ENCODE measurements at regions not wholly inside any gene's neighbourhood (a gene's known extent, or its start where the extent isn't known, plus 50 kb on each side); places are given as distances from the start of the nearest gene placed in this dataset.
"Not testable (repeated sequence)": the region's sequence is repeated elsewhere in the genome, so short reads cannot be mapped to it uniquely, and the experiment has no call there.

DNA sequence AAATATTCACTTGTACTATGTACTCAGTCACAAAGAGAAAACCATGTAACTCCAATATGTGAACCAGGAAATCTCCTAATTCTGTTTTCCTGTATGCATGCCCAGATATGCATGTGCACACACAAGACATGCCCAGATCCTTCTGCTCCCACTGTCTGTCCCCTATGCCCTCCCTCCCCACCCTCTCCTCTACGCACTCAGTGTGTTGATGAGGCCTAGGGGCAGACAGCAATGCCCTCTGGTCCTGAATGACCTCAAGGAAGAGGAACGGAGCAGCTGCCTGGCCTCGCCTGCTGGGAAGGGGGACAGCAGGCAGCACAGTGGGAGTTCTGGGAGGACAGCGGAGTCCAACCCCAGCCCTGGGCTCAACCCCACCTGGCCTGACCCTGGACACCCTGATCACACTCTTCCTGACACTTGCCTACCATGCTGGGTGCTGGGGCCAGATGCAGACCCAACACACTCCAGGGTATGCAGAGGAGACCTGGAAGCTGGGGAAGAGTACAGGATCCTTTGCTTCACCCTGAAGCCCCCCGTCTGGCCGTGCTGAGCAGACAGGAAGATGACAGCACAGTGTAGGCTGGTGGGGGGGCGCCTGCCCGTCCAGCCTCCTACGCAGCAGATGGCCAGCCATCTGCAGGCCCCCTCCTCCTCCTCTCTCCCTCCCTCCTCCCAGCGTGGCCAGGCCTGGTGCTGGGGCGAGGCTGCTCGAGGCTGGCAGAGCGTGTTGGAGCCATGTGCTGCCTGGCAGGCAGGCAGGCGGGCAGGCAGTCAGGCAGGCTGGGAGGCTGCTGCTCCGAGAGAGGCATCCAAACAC lies 106.6 kb upstream of the NCOR2 start:
- H3K9ac ChIP-seq (ENCODE audit: low read length): no peak overlapping the region
- H3K27ac ChIP-seq (ENCODE audit: low read depth, low read length): no peak overlapping the region
- no peaks in the 10 kb centered on the region for H3K27me3 ChIP-seq (ENCODE audit: control insufficient read depth, insufficient read depth, low read length)
- H3K4me1 ChIP-seq (ENCODE audit: control insufficient read depth, insufficient read depth, low read length): peaks cover 19% of the 10 kb centered on the region
- no peak overlapping the region for H3K4me3 ChIP-seq (ENCODE audit: low read length)
- no peaks in the 10 kb centered on the region for H3K36me3 ChIP-seq (ENCODE audit: control insufficient read depth, insufficient read depth, low read length)

DNA sequence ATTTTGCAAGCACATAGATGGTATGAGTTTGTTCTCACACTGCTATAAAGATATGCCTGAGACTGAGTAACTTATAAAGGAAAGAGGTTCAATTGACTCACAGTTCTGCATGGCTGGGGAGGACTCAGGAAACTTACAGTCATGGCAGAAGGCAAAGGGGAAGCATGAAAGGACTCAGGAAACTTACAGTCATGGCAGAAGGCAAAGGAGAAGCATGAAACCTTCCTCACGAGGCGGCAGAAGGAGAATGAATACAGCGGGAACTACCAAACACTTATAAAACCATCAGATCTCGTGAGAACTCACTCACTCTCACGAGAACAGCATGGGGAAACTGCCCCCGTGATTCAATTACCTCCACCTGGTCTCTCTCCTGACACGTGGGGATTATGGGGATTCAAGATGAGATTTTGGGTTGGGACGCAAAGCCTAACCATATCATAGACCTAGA lies 101.9 kb upstream of the NCOR2 start:
- not testable (repeated sequence) for H3K27ac ChIP-seq (ENCODE audit: low read depth, low read length); H3K27me3 ChIP-seq (ENCODE audit: control insufficient read depth, insufficient read depth, low read length); H3K36me3 ChIP-seq (ENCODE audit: control insufficient read depth, insufficient read depth, low read length); H3K4me1 ChIP-seq (ENCODE audit: control insufficient read depth, insufficient read depth, low read length); H3K9ac ChIP-seq (ENCODE audit: low read length); H3K4me3 ChIP-seq (ENCODE audit: low read length)

DNA sequence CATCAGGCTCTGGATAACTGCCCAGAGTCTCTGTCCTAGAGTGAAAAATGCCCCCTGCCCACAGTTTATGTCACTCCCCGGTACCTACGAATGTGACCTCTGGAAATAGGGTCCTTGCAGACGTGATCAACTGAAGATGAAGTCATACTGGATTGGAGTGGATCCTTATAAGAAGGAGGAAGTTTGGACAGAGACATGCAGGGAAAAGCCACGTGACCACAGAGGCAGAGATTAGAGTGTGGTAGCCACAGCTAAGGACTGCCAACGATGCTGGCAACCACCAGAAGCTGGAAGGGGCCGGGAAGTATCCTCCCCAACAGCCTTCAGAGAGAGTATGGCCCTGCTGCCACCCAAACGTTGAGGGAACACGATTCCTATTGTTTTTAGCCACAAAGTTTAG lies 101.2 kb upstream of the NCOR2 start:
- Histone ChIP-seq H3K27ac (ENCODE audit: low read depth, low read length) (no peak overlapping the region), H3K4me1 (ENCODE audit: control insufficient read depth, insufficient read depth, low read length) (no peaks in the 10 kb centered on the region), H3K27me3 (ENCODE audit: control insufficient read depth, insufficient read depth, low read length) (no peaks in the 10 kb centered on the region), H3K36me3 (ENCODE audit: control insufficient read depth, insufficient read depth, low read length) (no peaks in the 10 kb centered on the region), H3K4me3 (ENCODE audit: low read length) (no peak overlapping the region), H3K9ac (ENCODE audit: low read length) (no peak overlapping the region)

DNA sequence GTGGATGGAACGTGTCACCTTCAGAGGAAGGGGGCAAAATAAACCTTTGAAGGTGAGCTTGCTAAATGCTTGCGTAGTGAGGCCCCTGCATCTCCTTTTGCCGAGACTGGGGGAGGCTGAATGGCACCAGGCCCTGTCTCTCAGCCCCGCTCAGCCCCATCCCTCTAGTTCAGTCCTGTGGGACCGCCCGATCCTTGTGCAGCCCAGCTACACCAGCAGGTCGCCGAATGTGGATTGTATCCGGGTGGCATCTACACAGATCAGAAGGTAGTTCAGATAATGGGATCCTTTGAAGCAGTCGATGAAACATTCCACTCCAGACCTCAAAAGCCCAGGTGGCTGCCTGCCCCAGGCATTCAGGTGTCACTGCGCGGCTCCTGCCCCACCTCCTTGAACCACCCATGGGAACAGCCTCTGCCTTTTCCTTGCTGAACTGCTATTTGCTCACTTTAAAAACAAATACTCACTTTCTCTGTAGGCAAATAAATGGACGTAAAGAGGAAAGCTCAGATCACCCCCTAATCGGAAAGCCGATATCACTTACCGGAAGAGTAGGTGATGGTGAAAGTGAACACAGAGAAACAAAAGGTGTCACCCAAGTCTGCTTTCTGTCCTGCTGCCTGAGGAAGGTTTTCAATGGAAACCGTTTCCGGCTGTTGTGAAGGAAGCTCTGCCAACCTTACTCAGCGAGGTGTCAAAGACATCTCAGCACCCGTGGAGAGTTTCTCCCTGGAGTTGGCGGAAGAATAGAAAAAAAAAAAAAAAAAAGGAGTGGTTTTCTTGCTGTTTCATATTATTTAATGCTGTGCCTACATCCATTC lies 100.3 kb upstream of the NCOR2 start:
- Histone ChIP-seq H3K4me1 (ENCODE audit: control insufficient read depth, insufficient read depth, low read length) (no peaks in the 10 kb centered on the region), H3K9ac (ENCODE audit: low read length) (no peak overlapping the region), H3K27ac (ENCODE audit: low read depth, low read length) (no peak overlapping the region), H3K27me3 (ENCODE audit: control insufficient read depth, insufficient read depth, low read length) (no peaks in the 10 kb centered on the region), H3K4me3 (ENCODE audit: low read length) (no peak overlapping the region), H3K36me3 (ENCODE audit: control insufficient read depth, insufficient read depth, low read length) (no peaks in the 10 kb centered on the region)

DNA sequence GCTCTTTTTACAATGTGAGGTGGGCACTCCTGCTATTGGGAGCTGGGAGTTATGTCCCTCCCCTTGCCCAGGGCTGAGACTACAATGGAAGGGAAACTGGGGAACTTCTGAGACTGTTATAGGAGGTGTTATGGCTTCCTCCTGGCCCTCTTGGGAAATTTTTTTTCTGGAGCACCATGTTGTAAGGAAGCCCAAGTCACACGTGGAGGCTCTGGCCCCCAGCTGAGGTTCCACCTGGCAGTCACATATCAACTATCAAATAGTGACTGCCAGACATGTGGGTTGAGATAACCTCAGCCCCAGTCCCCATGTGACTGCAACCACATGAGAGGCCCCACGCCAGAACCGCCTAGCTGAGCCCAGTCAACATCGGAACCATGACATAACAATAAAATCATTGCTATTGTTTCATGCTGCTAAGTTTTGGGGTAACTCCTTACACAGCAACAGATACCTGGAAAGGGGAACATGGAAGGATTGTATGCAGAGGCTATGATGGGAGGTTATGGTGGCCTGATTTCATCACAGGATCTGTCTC lies 99.4 kb upstream of the NCOR2 start:
- H3K9ac ChIP-seq (ENCODE audit: low read length): no peak overlapping the region
- no peaks in the 10 kb centered on the region for H3K36me3 ChIP-seq (ENCODE audit: control insufficient read depth, insufficient read depth, low read length)
- H3K4me3 ChIP-seq (ENCODE audit: low read length): no peak overlapping the region
- H3K27me3 ChIP-seq (ENCODE audit: control insufficient read depth, insufficient read depth, low read length): no peaks in the 10 kb centered on the region
- H3K27ac ChIP-seq (ENCODE audit: low read depth, low read length): no peak overlapping the region
- H3K4me1 ChIP-seq (ENCODE audit: control insufficient read depth, insufficient read depth, low read length): no peaks in the 10 kb centered on the region

DNA sequence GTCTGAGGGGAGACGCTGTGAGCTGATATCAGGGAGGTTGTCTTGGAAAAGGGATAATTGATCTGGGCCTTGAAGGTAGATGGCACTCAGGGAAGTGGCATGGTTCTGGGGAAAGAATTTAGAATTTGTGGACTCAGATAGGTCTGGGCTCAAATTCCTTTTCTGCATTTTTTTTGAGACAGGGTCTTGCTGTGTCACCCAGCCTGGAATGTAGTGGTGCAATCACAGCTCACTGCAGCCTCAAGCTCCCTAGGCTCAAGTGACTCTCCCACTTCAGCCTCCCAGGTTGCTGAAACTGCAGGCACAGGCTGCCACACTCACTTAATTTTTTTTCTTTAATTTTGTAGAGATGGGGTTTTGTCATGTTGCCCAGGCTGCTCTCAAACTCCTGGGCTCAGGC lies 98.1 kb upstream of the NCOR2 start:
- Histone ChIP-seq H3K27ac (ENCODE audit: low read depth, low read length) (no peak overlapping the region), H3K4me3 (ENCODE audit: low read length) (no peak overlapping the region), H3K36me3 (ENCODE audit: control insufficient read depth, insufficient read depth, low read length) (no peaks in the 10 kb centered on the region)

DNA sequence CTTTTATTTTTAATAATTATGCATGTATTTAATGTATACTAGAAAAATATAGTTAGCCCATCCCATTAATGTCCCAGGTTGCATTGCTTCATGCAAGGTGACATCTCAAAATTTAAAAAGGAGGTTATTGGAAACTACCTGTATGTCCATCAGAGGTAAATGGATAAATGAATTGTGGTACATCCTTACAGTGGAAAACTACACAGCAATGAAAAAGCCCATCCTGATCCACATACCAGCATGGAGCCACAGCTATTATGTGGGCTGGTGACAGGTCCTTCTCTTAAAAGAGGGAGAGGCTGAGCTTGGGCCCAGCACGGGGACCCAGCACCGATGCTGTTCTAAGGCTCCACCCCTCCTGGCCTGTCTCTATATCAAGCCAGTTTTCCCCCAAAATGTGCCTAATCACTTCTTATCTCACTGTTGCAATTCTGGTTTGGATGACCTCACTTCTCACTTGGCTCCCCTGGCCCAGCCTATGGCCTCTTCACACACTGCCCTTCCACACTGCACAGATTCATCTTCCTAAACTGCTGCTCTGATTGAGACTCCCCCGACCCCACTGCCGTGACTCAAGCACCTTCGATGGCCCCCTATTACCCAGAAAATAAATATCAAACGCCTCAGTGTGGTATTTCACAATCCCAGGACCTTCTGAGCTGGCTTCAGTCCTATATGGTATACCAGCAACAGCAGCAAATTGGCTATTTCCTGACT lies 97.1 kb upstream of the NCOR2 start:
- Histone ChIP-seq H3K36me3 (ENCODE audit: control insufficient read depth, insufficient read depth, low read length) (no peaks in the 10 kb centered on the region), H3K27me3 (ENCODE audit: control insufficient read depth, insufficient read depth, low read length) (no peaks in the 10 kb centered on the region), H3K27ac (ENCODE audit: low read depth, low read length) (no peak overlapping the region), H3K4me1 (ENCODE audit: control insufficient read depth, insufficient read depth, low read length) (no peaks in the 10 kb centered on the region), H3K4me3 (ENCODE audit: low read length) (no peak overlapping the region), H3K9ac (ENCODE audit: low read length) (no peak overlapping the region)

More for the DNA sequence above, 98.1 kb upstream of the NCOR2 start:
- no peaks in the 10 kb centered on the region for H3K4me1 ChIP-seq (ENCODE audit: control insufficient read depth, insufficient read depth, low read length)
- no peak overlapping the region for H3K9ac ChIP-seq (ENCODE audit: low read length)
- H3K27me3 ChIP-seq (ENCODE audit: control insufficient read depth, insufficient read depth, low read length): no peaks in the 10 kb centered on the region

DNA sequence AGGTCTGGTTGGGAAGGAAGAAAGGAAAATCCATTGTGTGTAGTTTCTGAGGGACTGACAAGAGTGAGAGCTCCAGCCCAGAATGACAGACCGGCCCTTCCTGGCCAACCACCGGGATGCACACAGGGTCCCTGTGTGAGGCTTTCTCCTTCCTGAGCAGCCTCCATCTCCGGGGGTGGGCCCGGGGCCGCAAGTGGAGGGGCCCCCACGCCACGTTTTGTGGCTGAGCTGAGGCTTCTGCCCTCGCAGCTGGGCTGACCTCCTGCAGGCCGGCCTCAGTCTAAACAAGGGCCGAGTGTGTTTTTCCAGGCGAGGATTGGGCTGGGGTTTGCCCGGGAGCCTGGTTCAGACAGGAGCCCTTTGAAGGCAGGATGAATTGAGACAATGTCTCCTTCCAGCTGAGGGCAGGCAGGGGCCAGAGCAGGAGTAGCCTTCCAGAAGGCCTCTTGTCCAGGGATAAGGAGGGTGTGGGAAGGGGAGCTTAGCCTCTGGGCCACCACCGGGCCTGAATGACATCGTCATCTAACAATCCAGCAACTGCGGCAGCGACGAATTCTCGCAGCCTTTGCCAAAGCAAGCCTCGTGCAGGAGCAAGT lies 96.5 kb upstream of the NCOR2 start:
- no peaks in the 10 kb centered on the region for H3K4me1 ChIP-seq (ENCODE audit: control insufficient read depth, insufficient read depth, low read length)

DNA sequence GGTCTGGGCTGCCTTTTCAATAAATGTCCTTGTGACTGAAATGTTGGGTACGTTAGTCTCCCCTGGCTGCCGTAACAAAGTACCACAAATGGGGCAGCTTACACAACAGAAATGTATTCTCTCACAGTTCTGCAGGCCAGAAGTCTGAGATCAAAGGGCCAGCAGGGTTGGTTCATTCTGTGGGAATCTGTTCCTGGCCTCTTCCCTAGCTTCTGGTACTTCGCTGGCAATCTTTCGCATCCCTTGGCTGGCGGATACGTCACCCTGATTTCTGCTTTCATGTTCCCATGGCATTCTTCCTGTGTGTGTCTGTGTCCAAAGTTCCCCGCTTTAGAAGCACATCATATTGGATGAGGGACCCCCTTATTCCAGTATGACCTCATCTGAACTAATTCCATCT lies 95.8 kb upstream of the NCOR2 start:
- Histone ChIP-seq H3K4me3 (ENCODE audit: low read length) (no peak overlapping the region), H3K9ac (ENCODE audit: low read length) (no peak overlapping the region), H3K27me3 (ENCODE audit: control insufficient read depth, insufficient read depth, low read length) (no peaks in the 10 kb centered on the region), H3K27ac (ENCODE audit: low read depth, low read length) (no peak overlapping the region), H3K4me1 (ENCODE audit: control insufficient read depth, insufficient read depth, low read length) (no peaks in the 10 kb centered on the region), H3K36me3 (ENCODE audit: control insufficient read depth, insufficient read depth, low read length) (no peaks in the 10 kb centered on the region)

More for the DNA sequence above, 96.5 kb upstream of the NCOR2 start:
- Histone ChIP-seq H3K4me3 (ENCODE audit: low read length) (no peak overlapping the region), H3K27me3 (ENCODE audit: control insufficient read depth, insufficient read depth, low read length) (no peaks in the 10 kb centered on the region), H3K36me3 (ENCODE audit: control insufficient read depth, insufficient read depth, low read length) (no peaks in the 10 kb centered on the region), H3K27ac (ENCODE audit: low read depth, low read length) (peak overlapping the region; percentile 24), H3K9ac (ENCODE audit: low read length) (no peak overlapping the region)

DNA sequence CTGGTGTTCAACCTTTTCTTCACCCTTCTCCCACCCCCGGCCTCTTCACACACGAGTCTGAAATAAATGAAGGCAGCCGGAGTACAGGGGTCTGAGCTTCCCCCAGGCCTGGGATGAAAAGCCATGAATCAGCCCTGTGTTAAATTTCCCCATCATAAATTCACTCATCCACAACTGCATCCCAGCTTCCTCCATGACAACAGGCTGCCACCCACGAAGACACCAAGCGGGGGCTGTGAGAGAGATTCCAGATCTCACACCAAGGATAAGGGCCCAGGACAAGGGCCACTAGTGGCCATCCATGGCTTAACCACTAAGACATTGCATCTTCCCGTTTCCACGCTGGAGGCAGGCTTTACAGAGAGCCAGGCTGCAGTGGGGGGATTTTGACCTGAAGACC lies 93.9 kb upstream of the NCOR2 start:
- H3K27ac ChIP-seq (ENCODE audit: low read depth, low read length): no peak overlapping the region
- H3K36me3 ChIP-seq (ENCODE audit: control insufficient read depth, insufficient read depth, low read length): no peaks in the 10 kb centered on the region
- no peak overlapping the region for H3K9ac ChIP-seq (ENCODE audit: low read length)
- H3K27me3 ChIP-seq (ENCODE audit: control insufficient read depth, insufficient read depth, low read length): no peaks in the 10 kb centered on the region
- no peak overlapping the region for H3K4me3 ChIP-seq (ENCODE audit: low read length)
- H3K4me1 ChIP-seq (ENCODE audit: control insufficient read depth, insufficient read depth, low read length): no peaks in the 10 kb centered on the region

DNA sequence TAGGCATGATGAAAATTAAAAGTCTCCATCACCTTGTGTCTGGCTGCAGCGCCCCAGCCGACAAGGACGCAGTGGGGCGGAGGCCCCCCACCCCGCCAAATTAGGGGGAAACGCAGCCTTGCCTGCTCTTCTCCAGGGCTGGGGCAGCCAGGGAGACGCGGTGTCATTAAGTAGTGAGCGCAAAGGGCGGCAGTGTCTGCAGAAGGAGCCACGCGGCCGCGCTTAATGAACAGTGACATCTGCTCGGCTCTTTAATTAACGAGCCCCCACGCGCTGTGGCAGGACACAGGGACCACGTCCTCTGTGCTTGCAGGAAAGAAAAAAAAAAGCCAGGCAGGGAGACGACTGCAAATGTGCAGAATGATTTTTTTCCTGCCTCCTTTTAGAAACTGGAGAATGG lies 93.4 kb upstream of the NCOR2 start:
- no peaks in the 10 kb centered on the region for H3K27me3 ChIP-seq (ENCODE audit: control insufficient read depth, insufficient read depth, low read length)
- H3K4me3 ChIP-seq (ENCODE audit: low read length): peak overlapping the region; percentile 19
- no peak overlapping the region for H3K9ac ChIP-seq (ENCODE audit: low read length)
- H3K4me1 ChIP-seq (ENCODE audit: control insufficient read depth, insufficient read depth, low read length): peaks cover 2% of the 10 kb centered on the region
- no peaks in the 10 kb centered on the region for H3K36me3 ChIP-seq (ENCODE audit: control insufficient read depth, insufficient read depth, low read length)
- no peak overlapping the region for H3K27ac ChIP-seq (ENCODE audit: low read depth, low read length)
